AG09319 (cell line): ENCODE measurements at regions not wholly inside any gene's neighbourhood (a gene's known extent, or its start where the extent isn't known, plus 50 kb on each side); places are given as distances from the start of the nearest gene placed in this dataset.

Experiments
- DNase-seq: peaks from one replicate; pipeline ENCODE4 v3.0.0-alpha.2; 2010; ENCODE audit warnings: low read depth; ENCODE audit errors: extremely low read depth
- TF ChIP-seq, protein P1 (sequence below): IDR thresholded peaks from 2 replicates; pipeline ENCODE4 v1.5.1; 2011; ENCODE audit warnings: low read depth, mild to moderate bottlenecking, inconsistent platforms, low read length, moderate library complexity

DNA sequence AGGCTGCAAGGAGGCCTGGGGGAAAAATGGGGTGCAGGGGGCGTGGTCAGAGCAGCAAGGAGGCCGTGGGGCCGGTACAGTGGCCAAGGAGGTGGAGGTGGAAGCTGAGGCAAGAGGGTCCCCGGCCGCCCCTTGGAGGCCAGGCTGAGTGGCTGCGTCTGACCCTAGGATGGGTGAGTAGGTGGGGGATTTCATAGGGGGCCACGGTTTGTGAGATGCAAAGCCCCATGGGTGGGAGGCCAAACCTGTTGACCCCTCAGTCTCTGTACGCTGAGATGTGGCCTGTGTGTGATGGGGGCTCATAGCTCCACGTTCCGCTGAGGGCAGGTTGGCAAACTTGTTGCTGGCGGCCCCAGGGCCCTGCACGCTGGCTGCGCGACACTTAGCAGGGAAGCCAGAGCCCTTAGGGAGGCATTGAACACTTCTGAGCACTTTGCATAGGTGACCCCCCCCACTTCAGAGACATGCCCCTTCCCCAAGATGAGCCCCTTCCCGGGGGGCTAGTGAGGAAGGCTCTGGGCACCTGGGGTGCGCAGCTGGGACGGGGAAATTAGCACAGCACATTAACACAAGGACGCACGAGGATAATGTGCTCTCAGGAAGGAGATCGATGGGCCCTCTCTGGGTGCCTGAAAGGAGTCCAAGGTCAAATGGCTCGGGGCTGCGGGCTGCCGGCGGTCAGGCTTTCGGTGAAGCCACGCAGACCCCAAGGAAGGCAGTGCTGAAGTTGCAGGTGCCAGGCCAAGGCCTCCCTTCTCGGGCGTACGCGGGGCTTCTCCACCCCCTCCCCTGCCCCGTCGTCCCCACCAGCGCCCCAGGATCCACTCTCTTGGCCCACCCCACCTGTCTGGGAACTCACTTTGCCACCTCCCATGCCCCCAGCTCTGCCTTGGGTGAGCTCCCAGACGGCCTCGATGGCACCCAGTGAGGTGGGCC is 107.4 kb downstream of the HMX1 start:
- TF ChIP-seq, protein P1, sequence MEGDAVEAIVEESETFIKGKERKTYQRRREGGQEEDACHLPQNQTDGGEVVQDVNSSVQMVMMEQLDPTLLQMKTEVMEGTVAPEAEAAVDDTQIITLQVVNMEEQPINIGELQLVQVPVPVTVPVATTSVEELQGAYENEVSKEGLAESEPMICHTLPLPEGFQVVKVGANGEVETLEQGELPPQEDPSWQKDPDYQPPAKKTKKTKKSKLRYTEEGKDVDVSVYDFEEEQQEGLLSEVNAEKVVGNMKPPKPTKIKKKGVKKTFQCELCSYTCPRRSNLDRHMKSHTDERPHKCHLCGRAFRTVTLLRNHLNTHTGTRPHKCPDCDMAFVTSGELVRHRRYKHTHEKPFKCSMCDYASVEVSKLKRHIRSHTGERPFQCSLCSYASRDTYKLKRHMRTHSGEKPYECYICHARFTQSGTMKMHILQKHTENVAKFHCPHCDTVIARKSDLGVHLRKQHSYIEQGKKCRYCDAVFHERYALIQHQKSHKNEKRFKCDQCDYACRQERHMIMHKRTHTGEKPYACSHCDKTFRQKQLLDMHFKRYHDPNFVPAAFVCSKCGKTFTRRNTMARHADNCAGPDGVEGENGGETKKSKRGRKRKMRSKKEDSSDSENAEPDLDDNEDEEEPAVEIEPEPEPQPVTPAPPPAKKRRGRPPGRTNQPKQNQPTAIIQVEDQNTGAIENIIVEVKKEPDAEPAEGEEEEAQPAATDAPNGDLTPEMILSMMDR = no peak
- DNase-seq = no peak

DNA sequence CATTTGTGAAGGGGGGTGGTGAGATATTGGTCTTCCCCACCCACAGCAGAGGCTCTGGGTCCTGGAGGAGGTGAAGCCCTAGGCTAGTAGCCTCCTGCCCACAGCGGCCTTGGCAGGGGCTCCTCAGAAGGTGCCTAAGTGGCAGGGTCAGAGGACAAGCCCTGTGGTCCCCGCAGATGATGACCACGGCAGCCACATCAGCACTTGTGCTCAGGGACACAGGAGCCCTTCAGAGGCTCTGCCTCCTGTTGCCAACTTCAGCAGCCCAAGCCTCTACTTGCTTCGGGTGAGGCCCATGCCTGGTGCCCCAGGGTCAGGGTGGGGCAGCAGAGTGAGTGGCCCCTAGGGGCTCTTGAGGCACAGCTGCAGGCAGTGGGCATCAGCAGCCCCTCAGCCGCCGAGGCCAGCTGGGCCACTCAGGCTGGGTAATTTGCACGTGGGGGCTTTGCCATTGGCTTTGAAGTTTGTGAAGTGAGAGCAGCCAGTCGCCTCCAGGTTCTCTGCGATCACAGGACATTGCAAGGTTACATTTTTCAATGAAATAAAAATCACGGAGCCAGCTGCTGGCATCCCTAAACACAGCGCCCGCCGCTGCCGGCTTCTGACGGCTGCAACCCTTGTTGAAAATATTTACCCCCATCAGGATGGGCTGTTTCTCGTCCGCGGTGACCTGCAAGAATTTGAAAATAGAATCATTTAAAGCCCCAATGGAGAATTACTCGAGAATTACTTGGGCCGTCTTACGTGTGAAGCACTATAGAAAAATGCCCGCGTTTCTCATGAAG is 108.5 kb downstream of the HMX1 start:
- DNase-seq = no peak
- TF ChIP-seq, protein P1 = no peak

DNA sequence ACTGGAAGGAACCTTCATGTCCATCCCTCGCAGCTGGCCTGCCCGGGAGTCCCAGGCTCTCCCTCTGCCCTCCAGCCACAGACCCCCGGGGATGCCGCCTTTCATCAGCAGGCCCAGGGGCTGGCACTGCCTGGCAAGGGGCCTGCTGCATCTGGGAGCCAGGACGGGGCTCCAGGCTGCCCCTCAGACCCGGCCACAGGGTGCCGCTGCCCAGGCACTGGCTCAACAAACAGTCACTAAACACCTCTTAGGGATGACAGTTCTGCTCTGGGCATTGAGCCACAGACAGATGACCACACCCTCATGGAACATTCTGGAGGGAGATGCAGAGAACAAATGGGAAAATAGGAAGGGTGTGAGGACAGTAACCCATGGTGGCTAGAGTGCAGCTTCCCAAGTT is 109.3 kb downstream of the HMX1 start:
- DNase-seq = no peak
- TF ChIP-seq, protein P1 = no peak

DNA sequence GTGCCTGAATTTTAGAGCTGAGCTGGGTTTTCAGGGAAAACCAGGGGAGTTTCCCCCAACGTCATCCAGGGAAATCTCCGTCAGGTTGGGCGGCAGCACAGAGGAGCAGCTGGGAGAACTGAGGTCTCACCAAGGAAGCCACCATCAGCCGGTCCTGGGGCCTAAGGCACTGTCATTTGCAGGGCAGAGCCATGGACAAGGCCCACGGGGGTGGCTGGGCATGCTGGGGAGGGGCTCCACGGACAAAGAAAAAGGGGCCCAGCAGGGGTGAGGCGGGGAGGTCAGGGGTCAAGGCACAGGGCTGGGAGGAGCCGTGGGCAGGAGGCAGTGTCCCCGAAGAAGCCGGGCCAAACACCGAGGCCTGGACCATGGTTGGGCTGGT is 109.8 kb downstream of the HMX1 start:
- TF ChIP-seq, protein P1 = no peak
- DNase-seq = no peak

DNA sequence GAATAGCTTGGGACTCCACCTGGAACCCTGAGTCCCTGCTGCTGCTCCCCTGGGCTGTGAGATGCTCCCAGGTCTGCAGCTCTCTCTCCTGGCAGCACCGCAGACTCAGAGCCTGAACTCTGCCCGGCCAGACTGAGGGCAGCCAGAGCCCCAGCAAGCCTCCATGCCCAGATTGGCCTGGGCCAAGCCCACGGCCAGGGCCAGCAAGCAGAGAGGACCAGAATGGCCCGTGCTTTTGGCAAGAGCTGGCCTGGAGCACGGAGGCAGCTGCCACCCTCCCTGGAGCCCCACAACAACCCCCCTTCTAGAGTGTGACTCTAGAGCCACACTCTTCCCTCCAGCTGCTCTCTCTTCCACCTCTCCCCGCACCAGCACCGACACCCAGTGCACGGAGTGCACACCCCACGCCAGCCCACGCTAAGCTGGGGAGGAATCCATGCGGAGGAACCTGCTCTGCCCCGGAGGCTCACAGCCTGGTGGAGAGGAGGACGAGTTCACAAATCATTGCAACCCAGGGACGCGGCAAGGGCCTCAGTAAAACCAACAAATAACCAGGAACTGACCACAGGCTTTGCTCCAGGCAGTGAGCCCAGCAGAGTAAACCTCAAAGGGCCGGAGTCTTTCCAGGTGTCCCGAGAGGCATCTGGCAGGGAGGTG is 110.3 kb downstream of the HMX1 start:
- no peak for DNase-seq
- TF ChIP-seq, protein P1 = no peak

DNA sequence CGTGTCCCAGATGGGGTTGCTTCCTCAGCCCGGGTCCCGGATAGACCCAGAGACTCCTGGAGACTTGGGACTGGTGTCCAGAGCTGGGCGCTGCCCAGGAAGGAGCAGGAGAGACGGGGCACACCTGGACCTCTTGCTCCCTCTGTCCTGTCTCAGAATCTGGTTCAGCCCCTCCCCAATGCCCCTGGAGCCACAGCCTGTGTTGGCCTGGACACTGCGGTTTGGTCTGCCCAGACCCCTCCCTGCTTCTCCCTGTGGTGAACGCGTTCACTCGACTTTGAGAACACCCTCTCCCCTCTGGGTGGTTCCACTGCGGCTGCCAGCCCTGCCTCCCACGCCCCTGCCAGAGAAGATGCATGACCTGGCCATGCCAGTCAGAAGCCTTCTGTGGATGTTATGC is 111.1 kb downstream of the HMX1 start:
- TF ChIP-seq, protein P1 = no peak

More for the DNA sequence above, 111.1 kb downstream of the HMX1 start:
- no peak for DNase-seq
